HG03025 (cell line): ENCODE measurements at regions not wholly inside any gene's neighbourhood (a gene's known extent, or its start where the extent isn't known, plus 50 kb on each side); places are given as distances from the start of the nearest gene placed in this dataset.
"Not testable (repeated sequence)": the region's sequence is repeated elsewhere in the genome, so short reads cannot be mapped to it uniquely, and the experiment has no call there.

ENCODE experiments used
- ATAC-seq: cut with Tn5 transposase; IDR thresholded peaks from one replicate; pipeline ENCODE4 v1.9.1; 2021; ENCODE audit warnings: mild to moderate bottlenecking, moderate library complexity; ENCODE audit not compliant: unreplicated experiment, low FRiP score

- ATAC-seq, result no peak
Observed at GRCh38 chr10:30534465-30535144, 94.9 kb downstream of the LYZL2 start.

DNA sequence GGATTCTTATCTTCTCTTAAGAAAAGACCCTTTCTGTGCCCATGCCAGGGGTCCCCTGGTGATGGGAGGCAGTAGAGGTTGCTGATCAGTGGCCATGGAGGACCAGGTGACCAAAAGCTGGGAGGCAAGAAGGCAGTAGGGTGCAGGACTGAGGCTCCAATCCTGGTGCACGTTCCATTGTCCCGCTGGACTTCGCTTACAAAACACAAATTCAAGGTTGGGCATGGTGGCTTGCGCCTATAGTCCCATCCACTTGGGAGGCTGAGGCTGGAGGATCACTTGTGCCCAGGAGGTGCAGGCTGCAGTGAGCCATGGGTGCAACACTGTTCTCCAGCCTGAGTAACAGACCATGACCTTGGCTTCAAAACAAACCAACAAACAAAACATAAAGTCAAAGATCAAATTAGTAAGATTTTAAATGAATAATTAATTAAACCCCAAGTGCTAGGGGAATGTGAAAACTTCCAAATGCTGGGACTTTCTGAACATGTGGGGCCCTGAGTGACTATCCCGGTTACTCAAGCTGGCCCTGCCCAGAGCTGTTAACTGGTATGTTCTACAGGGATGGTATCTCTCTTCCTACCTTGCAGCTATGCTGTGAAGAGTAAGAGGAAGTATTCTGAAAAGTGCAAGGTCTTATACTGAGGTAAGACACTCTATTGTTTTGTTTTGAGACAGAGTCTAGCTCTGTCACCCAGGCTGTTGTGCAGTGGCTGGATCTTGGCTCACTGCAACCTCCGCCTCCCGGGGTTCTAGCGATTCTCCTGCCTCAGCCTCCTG, 97.6 kb downstream of the LYZL2 start:
- ATAC-seq, result no peak

GRCh38 chr10:30529373-30529998, 95.5 kb downstream of the MAP3K8 start:
- ATAC-seq, result peak; percentile 71

- ATAC-seq, result no peak
Observed at GRCh38 chr10:30528429-30528786, 94.4 kb downstream of the MAP3K8 start.

DNA sequence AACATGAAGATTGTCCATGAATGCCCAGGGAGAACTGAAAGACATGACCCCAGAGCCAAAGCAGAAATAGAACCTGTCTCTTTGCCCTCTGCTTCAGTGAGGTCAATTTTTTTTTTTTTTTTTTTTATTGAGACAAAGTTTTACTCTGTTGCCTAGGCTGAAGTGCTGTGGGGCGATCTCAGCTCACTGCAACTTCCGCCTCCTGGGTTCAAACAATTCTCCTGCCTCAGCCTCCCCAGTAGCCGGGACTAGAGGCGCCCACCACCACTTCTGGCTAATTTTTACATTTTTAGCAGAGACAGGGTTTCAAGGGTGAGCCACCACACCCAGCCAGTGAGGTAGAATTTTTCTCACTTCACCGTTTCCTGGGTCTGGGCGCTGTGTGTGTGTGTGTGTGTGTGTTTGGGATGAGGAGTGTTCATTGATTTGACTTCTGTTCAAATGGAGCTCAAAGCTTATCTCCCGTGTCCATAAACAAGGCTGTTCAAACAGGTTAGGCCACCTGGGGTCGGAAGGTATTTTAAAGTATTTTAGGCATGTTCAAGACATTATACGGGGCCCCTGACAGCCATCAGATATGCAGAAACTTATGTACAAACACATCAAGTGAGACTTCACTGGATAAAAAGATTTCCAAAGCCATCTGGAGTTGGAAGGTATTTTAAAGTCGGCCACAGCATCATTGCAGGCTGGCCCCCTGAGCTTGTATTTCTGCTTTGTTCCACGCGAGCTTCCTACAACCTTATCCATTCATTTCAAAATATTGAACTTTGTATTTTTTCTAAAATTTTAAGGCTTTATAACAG, 93.8 kb downstream of the MAP3K8 start:
- no peak for ATAC-seq

GRCh38 chr10:30522661-30523078, 88.7 kb downstream of the MAP3K8 start:
- not testable (repeated sequence) for ATAC-seq

DNA sequence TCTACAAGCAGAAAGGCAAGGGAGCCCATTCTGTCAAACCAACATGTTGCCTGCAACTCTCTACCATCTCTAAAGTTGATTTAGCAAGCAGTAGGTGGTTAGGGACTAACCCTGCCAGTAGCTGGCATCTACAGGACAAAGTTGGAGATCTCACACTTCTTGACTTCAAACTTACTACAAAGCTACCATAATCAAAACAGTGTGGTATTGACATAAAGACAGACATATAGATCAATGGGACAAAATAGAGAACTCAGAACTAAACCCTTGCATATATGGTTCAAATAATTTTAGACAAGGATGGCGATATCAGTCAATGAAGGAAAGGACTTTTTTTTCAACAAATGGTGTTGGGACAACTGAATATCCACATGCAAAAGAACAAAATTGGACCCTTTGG, 84.9 kb downstream of the MAP3K8 start:
- ATAC-seq, result no peak
